C4-2B (cell line): ENCODE measurements at regions not wholly inside any gene's neighbourhood (a gene's known extent, or its start where the extent isn't known, plus 50 kb on each side); places are given as distances from the start of the nearest gene placed in this dataset.

Source experiments
- ZFX ChIP-seq: fragments of 450-650 bp; IDR thresholded peaks from 2 replicates; pipeline ENCODE4 v1.6.1; 2017
- TF ChIP-seq, protein P1 (sequence below): fragments of 450-650 bp; conservative IDR thresholded peaks from 2 replicates; pipeline ENCODE4 v1.5.1; 2017; ENCODE audit warnings: mild to moderate bottlenecking

GRCh38 chr13:31427151-31428100 is 227.7 kb downstream of the B3GLCT start:
- TF ChIP-seq, protein P1, sequence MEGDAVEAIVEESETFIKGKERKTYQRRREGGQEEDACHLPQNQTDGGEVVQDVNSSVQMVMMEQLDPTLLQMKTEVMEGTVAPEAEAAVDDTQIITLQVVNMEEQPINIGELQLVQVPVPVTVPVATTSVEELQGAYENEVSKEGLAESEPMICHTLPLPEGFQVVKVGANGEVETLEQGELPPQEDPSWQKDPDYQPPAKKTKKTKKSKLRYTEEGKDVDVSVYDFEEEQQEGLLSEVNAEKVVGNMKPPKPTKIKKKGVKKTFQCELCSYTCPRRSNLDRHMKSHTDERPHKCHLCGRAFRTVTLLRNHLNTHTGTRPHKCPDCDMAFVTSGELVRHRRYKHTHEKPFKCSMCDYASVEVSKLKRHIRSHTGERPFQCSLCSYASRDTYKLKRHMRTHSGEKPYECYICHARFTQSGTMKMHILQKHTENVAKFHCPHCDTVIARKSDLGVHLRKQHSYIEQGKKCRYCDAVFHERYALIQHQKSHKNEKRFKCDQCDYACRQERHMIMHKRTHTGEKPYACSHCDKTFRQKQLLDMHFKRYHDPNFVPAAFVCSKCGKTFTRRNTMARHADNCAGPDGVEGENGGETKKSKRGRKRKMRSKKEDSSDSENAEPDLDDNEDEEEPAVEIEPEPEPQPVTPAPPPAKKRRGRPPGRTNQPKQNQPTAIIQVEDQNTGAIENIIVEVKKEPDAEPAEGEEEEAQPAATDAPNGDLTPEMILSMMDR: no peak
- no peak for TF ChIP-seq ZFX
